Right lobe of liver (tissue), 4 donors: ENCODE measurements at regions not wholly inside any gene's neighbourhood (a gene's known extent, or its start where the extent isn't known, plus 50 kb on each side); places are given as distances from the start of the nearest gene placed in this dataset.

Experiments used
- CTCF ChIP-seq, 4 donors: fragments of 200-600 bp in 3 of 4; fragments of 450-650 bp in 1 of 4; IDR thresholded peaks; one replicate each; pipeline versions ENCODE4 v1.5.1 to v1.8.0; 2016 to 2022; ENCODE audit warnings: antibody characterized with exemption in 4 of 4, mild to moderate bottlenecking in 2 of 4
- POLR2A ChIP-seq: fragments of 450-650 bp; IDR thresholded peaks from one replicate; pipeline ENCODE4 v1.6.1; 2017; ENCODE audit warnings: antibody characterized with exemption, mild to moderate bottlenecking
- donor health status: DM: no; HTN: no; CAD: no.
- donor health status: DM: no; HTN: no; CAD: no.
- donor health status: DM: no; HTN: yes; CAD: no.

- TF ChIP-seq CTCF (IDR thresholded peaks at IDR 0.05) (no peak), POLR2A (no peak)
These were observed 315.0 kb downstream of the PPP1R2C start for GRCh38 chrX:42462917-42463316.
